Left forelimb (tissue), 1 donor: ENCODE measurements at regions not wholly inside any gene's neighbourhood (a gene's known extent, or its start where the extent isn't known, plus 50 kb on each side); places are given as distances from the start of the nearest gene placed in this dataset.

Experiments used
- DNase-seq: peaks from one replicate; pipeline ENCODE4 v3.0.0-alpha.2; 2018; ENCODE audit warnings: low spot score

DNA sequence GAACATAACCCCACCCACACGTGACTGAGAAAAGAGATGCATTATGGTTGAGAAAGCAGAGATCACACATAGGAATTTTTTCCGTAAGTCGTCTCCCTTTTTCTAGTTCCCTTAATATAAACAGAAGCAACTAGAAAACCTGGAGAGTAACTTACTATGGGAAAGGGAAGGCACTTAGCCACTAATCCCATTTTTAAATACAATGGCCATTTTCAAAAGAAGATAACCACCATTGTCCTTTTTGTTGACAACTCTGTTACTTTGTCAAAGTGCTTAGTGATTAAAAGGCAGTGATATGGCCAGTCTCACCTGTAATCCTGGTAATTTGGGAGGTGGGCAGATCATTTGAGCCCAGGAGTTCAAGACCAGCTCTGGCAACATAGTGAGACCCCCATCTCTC lies 184.4 kb upstream of the UMPS start:
- no peak for DNase-seq

GRCh38 chr3:124552224-124552623 lies 178.0 kb upstream of the UMPS start:
- no peak for DNase-seq

GRCh38 chr3:124553178-124553577 lies 177.1 kb upstream of the UMPS start:
- DNase-seq = no peak

DNA sequence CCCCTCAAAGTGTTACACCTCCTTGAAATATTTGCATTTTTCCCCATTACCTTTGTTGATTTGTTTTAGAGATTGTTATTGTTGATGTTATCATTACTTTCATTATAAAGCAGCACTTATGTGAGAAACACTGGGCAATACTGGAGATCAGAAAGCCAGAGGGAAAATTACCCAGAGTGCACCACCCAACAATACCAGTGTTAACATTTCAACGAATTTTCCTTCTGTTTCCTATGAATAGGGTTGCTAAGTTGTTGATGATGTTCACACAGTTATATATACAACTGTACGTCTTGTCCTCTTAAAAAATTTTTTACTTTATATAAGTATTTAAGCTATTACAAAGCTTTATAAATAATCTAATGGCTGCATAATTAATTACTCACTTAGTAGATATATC lies 173.6 kb upstream of the UMPS start:
- no peak for DNase-seq

GRCh38 chr3:124557433-124558232 lies 172.6 kb upstream of the UMPS start:
- no peak for DNase-seq

- peak; percentile 74 for DNase-seq
Measured at GRCh38 chr3:124558991-124559845, 171.0 kb upstream of the UMPS start.

DNA sequence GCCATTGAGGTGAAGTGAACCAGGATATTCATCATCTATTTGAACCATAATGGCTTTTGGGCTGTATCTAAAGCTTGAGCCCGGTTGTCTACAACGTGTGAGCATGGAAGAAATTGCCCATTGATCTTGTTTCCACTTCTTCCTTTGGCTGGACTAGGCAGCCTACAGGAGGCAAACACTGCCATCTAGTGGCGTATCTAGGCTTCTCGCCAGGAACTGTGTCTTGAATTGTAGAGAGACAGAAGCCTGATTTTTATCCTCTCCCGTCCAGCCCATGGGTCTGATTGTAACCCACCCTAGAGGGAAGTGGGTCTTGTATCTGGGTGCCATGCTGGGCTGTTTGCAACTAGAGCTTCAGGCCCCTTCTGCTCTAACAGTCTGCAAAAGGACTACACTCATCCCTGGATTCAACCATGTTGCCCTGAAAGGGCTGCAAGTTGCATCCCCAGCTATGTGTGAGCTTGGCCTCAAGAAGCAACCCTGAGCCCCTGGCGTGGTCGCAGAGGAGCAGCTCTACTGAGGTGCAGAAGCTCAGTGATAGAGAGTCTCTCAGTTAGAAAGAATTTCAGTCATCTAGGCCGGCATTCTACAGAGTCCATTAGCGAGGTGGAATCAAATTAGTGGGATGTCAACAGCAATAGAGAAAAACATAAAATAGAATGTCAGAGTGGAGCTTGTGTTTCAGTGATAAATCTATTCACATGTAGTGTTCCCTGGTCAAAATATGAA lies 170.2 kb upstream of the UMPS start:
- peak; percentile 78 for DNase-seq

GRCh38 chr3:124560666-124561215 lies 169.5 kb upstream of the UMPS start:
- DNase-seq = no peak

- no peak for DNase-seq
Measured at GRCh38 chr3:124562769-124563168, 167.5 kb upstream of the UMPS start.

GRCh38 chr3:124563376-124563775 lies 166.9 kb upstream of the UMPS start:
- DNase-seq = no peak

GRCh38 chr3:124565013-124565412 lies 165.2 kb upstream of the UMPS start:
- DNase-seq = peak; percentile 78

GRCh38 chr3:124565551-124565950 lies 164.7 kb upstream of the UMPS start:
- DNase-seq = no peak

- DNase-seq = no peak
Measured at GRCh38 chr3:124566701-124567100, 163.6 kb upstream of the UMPS start.

GRCh38 chr3:124567179-124567578 lies 163.1 kb upstream of the UMPS start:
- no peak for DNase-seq

- no peak for DNase-seq
Measured at GRCh38 chr3:124569761-124570160, 160.5 kb upstream of the UMPS start.

DNA sequence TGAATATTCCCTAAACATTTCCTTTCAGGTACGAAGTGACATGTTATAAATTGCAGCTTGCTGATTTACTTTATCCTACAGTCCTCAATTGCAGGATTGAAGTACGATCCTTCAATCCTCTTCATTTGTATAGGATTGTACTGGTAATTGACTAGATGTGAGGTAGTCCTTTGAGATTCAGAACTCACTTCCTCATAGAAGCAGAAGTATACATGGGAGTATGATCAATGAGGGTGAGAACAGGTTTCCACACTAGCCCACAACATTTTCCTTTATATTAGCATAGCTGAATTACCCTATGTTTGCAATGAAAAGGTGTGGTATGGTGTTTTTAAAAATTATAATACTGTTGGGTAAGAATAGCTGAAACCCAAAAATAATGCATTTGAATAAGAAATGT lies 160.0 kb upstream of the UMPS start:
- no peak for DNase-seq

- no peak for DNase-seq
Measured at GRCh38 chr3:124572851-124573405, 157.3 kb upstream of the UMPS start.

DNA sequence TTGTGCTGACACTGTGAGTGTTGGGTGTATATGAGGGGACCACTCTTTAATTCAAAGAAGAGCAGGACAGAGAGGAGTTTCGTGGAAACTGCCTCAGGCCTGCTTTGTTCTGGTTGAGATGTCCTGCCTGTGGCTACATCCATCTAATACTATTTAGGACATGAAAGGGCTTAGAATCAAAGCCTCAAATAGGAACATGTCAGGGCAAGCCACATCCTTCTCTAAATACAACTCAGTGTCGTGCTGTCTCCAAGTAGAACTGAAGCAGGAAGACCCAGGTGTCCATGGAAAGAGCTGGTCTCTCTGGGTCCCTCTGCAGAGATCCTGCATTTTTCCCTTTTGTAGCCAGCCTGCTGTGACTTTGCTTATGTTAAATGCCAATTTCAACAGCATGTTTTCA lies 156.2 kb upstream of the UMPS start:
- no peak for DNase-seq

GRCh38 chr3:124576565-124577493 lies 153.4 kb upstream of the UMPS start:
- DNase-seq = peak; percentile 17

DNA sequence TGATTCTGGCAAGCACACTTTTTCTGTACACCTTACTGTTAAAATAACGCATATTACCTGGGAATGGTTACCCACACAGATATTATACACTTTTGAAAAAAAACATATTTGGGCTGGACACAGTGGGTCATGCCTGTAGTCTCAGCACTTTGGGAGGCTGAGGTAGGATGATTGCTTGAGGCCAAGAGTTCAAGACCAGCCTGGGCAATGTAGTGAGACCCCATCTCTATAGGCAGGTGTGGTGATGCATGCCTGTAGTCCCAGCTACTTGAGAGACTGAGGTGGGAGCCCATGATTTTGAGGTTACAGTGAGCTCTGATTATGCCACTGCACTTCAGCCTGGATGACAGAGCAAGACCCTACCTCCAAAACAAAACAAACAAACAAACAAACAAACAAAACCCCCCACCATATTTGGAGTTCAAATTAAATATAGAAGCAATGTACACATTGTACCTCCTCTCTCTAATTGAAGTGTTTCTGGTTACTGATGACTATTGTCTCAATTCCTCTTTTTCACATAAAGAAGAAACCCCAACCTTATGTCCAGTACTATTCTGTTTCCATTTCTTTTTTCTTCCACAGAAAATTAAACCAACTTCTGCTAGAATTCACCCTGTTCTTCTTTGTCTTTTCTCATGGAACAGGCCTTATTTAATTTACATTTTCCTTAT lies 152.6 kb upstream of the UMPS start:
- DNase-seq = peak; percentile 15
